HepG2 (cell line): ENCODE measurements at regions not wholly inside any gene's neighbourhood (a gene's known extent, or its start where the extent isn't known, plus 50 kb on each side); places are given as distances from the start of the nearest gene placed in this dataset.

ENCODE experiments used
- ATAC-seq: fragments of 200-7000 bp; cut with Tn5 transposase; 3 replicates; pipeline ENCODE4 v1.9.1; 2020; ENCODE audit warnings: mild to moderate bottlenecking, moderate library complexity
- BruUV-seq: library from RNA; stranded (reverse); fragments of 400-500 nt; replicated peaks from 2 replicates; lab custom pipeline; 2021; lab: Mats Ljungman, UMichigan
- CTCF ChIA-PET: fragments of 300-600 bp; formaldehyde crosslinking; extraction: SDS; loops from one replicate; lab custom pipeline; 2021; ENCODE audit warnings: low total read pairs, inconsistent platforms, low intra/inter-chr PET ratio; lab: Yijun Ruan, JAX
- POLR2A ChIA-PET: fragments of 350-600 bp; sonication (Branson Sonifier 250); formaldehyde crosslinking; loops from one replicate; lab custom pipeline; 2020; ENCODE audit warnings: antibody characterized with exemption, inconsistent platforms; lab: Yijun Ruan, JAX
- DNase-seq: peaks from one replicate; pipeline ENCODE4 v3.0.0-alpha.2; 2015; ENCODE audit warnings: low spot score
- FAIRE-seq: peaks from 3 replicates; lab custom pipeline; 2011; peaks lifted over from hg19 to GRCh38; lab: Jason Lieb, UNC
- H2AFZ ChIP-seq: one replicate; pipeline ENCODE4 v1.6.1; 2011; ENCODE audit warnings: low read length, inconsistent platforms
- H3K27ac ChIP-seq: fragments of 300-600 bp; 3 replicates; pipeline ENCODE4 v1.8.0; 2011; ENCODE audit warnings: mixed run types, mild to moderate bottlenecking, mixed read lengths, low read length, inconsistent platforms; ENCODE audit not compliant: insufficient read depth; ENCODE audit errors: extremely low read length
- H3K27me3 ChIP-seq, 2 experiments: fragments of 200-600 bp in 1 of 2; 2 replicates in 1 of 2; 3 replicates in 1 of 2; pipeline versions ENCODE4 v1.6.0 to v1.8.0; 2011; ENCODE audit warnings: low read length in 2 of 2, mild to moderate bottlenecking in 2 of 2, moderate library complexity in 2 of 2, inconsistent platforms in 1 of 2; ENCODE audit not compliant: insufficient read depth in 2 of 2, control insufficient read depth in 1 of 2
- H3K36me3 ChIP-seq, 2 experiments: fragments of 200-600 bp in 1 of 2; replicated peaks in 1 of 2; 2 replicates in 1 of 2; 3 replicates in 1 of 2; pipeline versions ENCODE4 v1.5.1 to v1.8.0; 2011; ENCODE audit warnings: low read length in 2 of 2, inconsistent platforms in 1 of 2; ENCODE audit not compliant: insufficient read depth in 2 of 2, control insufficient read depth in 1 of 2
- H3K4me1 ChIP-seq: 2 replicates; pipeline ENCODE4 v1.5.1; 2012; ENCODE audit warnings: low read length, inconsistent platforms; ENCODE audit not compliant: insufficient read depth
- H3K4me2 ChIP-seq: 2 replicates; pipeline ENCODE4 v1.6.0; 2011; ENCODE audit warnings: low read depth, low read length, inconsistent platforms
- H3K4me3 ChIP-seq, 3 experiments: fragments of 200-600 bp in 1 of 3; sonication (generic), shearing (Covaris generic) in 1 of 3; replicated peaks in 1 of 3; 2 replicates each; pipeline ENCODE4 v1.5.1; 2011 to 2016; ENCODE audit warnings: low read length in 3 of 3, inconsistent platforms in 2 of 3, low read depth in 2 of 3, mild to moderate bottlenecking in 2 of 3, control low read depth in 1 of 3, mixed read lengths in 1 of 3; ENCODE audit not compliant: insufficient read depth in 1 of 3
- H3K79me2 ChIP-seq: one replicate; pipeline ENCODE4 v1.6.1; 2011; ENCODE audit warnings: low read length, inconsistent platforms; ENCODE audit not compliant: insufficient read depth
- H3K9ac ChIP-seq: 2 replicates; pipeline ENCODE4 v1.6.0; 2011; ENCODE audit warnings: mild to moderate bottlenecking, low read depth, low read length, inconsistent platforms; ENCODE audit not compliant: insufficient read depth
- H3K9me3 ChIP-seq: 2 replicates; pipeline ENCODE4 v1.5.1; 2012; ENCODE audit warnings: mild to moderate bottlenecking, low read length
- H4K20me1 ChIP-seq: 2 replicates; pipeline ENCODE4 v1.6.0; 2011; ENCODE audit warnings: inconsistent platforms, mild to moderate bottlenecking, low read length, moderate library complexity; ENCODE audit not compliant: insufficient read depth
- DDIT3 ChIP-seq: sonication (generic); formaldehyde crosslinking; IDR thresholded peaks from 2 replicates; pipeline ENCODE4 v1.4.0; 2020; ENCODE audit warnings: mild to moderate bottlenecking, missing genetic modification reagents
- HMGXB4 ChIP-seq, 2 experiments: sonication (generic) in 1 of 2; formaldehyde crosslinking in 1 of 2; IDR thresholded peaks; 2 replicates each; pipeline versions ENCODE4 v1.4.0 to v1.6.1; 2018 to 2020; ENCODE audit warnings: missing genetic modification reagents in 2 of 2, borderline replicate concordance in 1 of 2, low read depth in 1 of 2, mild to moderate bottlenecking in 1 of 2, missing biosample characterization in 1 of 2
- KIAA2018 ChIP-seq: sonication (generic); formaldehyde crosslinking; IDR thresholded peaks from 2 replicates; pipeline ENCODE4 v1.5.0; 2020; ENCODE audit warnings: mild to moderate bottlenecking, missing genetic modification reagents, borderline replicate concordance
- RARG ChIP-seq: sonication (generic); formaldehyde crosslinking; IDR thresholded peaks from 2 replicates; pipeline ENCODE4 v1.4.0; 2020; ENCODE audit warnings: low read depth, mild to moderate bottlenecking, missing genetic modification reagents
- ZBTB7A ChIP-seq: sonication (generic); formaldehyde crosslinking; IDR thresholded peaks from 2 replicates; pipeline ENCODE4 v1.8.0; 2022; ENCODE audit warnings: mild to moderate bottlenecking, missing genetic modification reagents
- ZNF30 ChIP-seq: sonication (generic); formaldehyde crosslinking; IDR thresholded peaks from 2 replicates; pipeline ENCODE4 v1.5.0; 2020; ENCODE audit warnings: mild to moderate bottlenecking, missing genetic modification reagents
- ZNF503 ChIP-seq: sonication (generic); formaldehyde crosslinking; IDR thresholded peaks from 2 replicates; pipeline ENCODE4 v1.4.0; 2020; ENCODE audit warnings: missing genetic modification reagents
- WGBS: methylation state at CpG from one replicate; pipeline ENCODE4 v1.1.6; 2017; ENCODE audit warnings: low lambda C conversion rate; 5-methylcytosine and 5-hydroxymethylcytosine counted together
- in situ Hi-C: cut with HindIII; loops from 2 replicates; pipeline ENCODE4 v1.10.0; 2017; ENCODE audit warnings: low pct_unique_long_range_greater_than_20kb; ENCODE audit not compliant: extremely low pct_ligation_motif_present
- intact Hi-C: fragments of 100-400 bp; cut with micrococcal nuclease; formaldehyde crosslinking; loops from one replicate; pipeline ENCODE4 v1.10.0; 2022; ENCODE audit not compliant: unreplicated experiment

GRCh38 chr13:73844986-73845385 is 289.2 kb downstream of the KLF12 start:
- ATAC-seq (no peak), DNase-seq (no peak), FAIRE-seq (no peak)
- in situ Hi-C loops: loop anchor here (25.0 kb wide), 1 partner anchor 1367 kb away; no protein-coding TSS in a partner anchor
- BruUV-seq: no TSS peak
- H3K79me2 ChIP-seq: no peaks in the 10 kb centered on the region
- 0 out of 5 replicates have a peak, but pooled peaks cover 0 to 3% of the 10 kb centered on the region in 2 experiments for H3K36me3 ChIP-seq
- no peak overlapping the region for H3K27ac ChIP-seq
- ChIA-PET CTCF (no interaction called here), POLR2A (no interaction called here)
- H3K4me1 ChIP-seq: no peaks in the 10 kb centered on the region
- WGBS: 94% methylated on average over 1 of the region's 1 CpG
- no peak overlapping the region for H3K4me3 ChIP-seq
- H4K20me1 ChIP-seq: no peaks in the 10 kb centered on the region
- no peaks in the 10 kb centered on the region for H3K27me3 ChIP-seq
- intact Hi-C loops: loop anchor here (10.0 kb wide), 1 partner anchor 800 kb away; no protein-coding TSS in a partner anchor
- no peak overlapping the region for H2AFZ ChIP-seq
- H3K9ac ChIP-seq: no peak overlapping the region
- H3K9me3 ChIP-seq: no peaks in the 10 kb centered on the region
- no peak overlapping the region for H3K4me2 ChIP-seq
- TF ChIP-seq KIAA2018 (CRISPR knock-in tag) (no peak), DDIT3 (CRISPR knock-in tag) (no peak), ZNF30 (no peak), ZBTB7A (no peak), ZNF503 (CRISPR knock-in tag) (no peak), RARG (CRISPR knock-in tag) (no peak), HMGXB4 (CRISPR knock-in tag; IDR thresholded peaks at IDR 0.05; ENCODE audit: borderline replicate concordance in 1 of 2, low read depth in 1 of 2) (no peak)
